ENCODE measurements at regions not wholly inside any gene's neighbourhood (a gene's known extent, or its start where the extent isn't known, plus 50 kb on each side); places are given as distances from the start of the nearest gene placed in this dataset.

GRCh38 chr7:16265863-16266458, 155.4 kb downstream of the CRPPA start:
- Histone ChIP-seq H2BK20ac (ENCODE audit: low read depth, low read length) (no peak overlapping the region), H3K9ac (ENCODE audit: low read depth, low read length) (no peak overlapping the region), H3K4me2 (ENCODE audit: low read depth, low read length) (no peak overlapping the region), H3K4me1 (ENCODE audit: control insufficient read depth, insufficient read depth, low read length) (no peaks in the 10 kb centered on the region), H3K9me3 (ENCODE audit: control insufficient read depth, insufficient read depth, low read length) (no peaks in the 10 kb centered on the region), H3K56ac (ENCODE audit: extremely low read depth, insufficient read depth, low read length) (no peak overlapping the region), H3K27ac (ENCODE audit: insufficient read depth, low read length) (no peak overlapping the region), H2AFZ (replicated peaks; ENCODE audit: low read length, poor library complexity) (no peak overlapping the region), H2BK120ac (ENCODE audit: low read depth, low read length) (no peak overlapping the region), H2AK5ac (ENCODE audit: low read depth, low read length) (no peak overlapping the region), H4K20me1 (ENCODE audit: insufficient read depth, low read length) (no peaks in the 10 kb centered on the region), H3K23ac (ENCODE audit: low read depth, low read length) (no peak overlapping the region), H3K9me1 (ENCODE audit: insufficient read depth, low read length) (no peaks in the 10 kb centered on the region), H3K14ac (replicated peaks; ENCODE audit: low read depth, low read length) (no peak overlapping the region), H3K4ac (ENCODE audit: low read depth, low read length) (no peak overlapping the region), H2BK5ac (ENCODE audit: low read depth, low read length, poor library complexity, severe bottlenecking) (no peak overlapping the region), H4K91ac (ENCODE audit: insufficient read depth, low read depth, low read length) (no peak overlapping the region), H3K27me3 (ENCODE audit: control insufficient read depth, insufficient read depth, low read length) (no peaks in the 10 kb centered on the region), H4K5ac (ENCODE audit: low read depth, low read length) (no peak overlapping the region), H3K18ac (ENCODE audit: low read depth, low read length) (no peak overlapping the region), H2BK15ac (ENCODE audit: low read depth, low read length) (no peak overlapping the region), H3K79me1 (ENCODE audit: low read depth in 1 of 2, low read length in 2 of 2) (no peaks in the 10 kb centered on the region), H3K36me3 (ENCODE audit: control insufficient read depth, insufficient read depth, low read length) (no peaks in the 10 kb centered on the region), H3K4me3 (ENCODE audit: insufficient read depth, low read depth, low read length) (no peak overlapping the region), H2AK9ac (replicated peaks; ENCODE audit: low read depth, low read length, poor library complexity) (no peak overlapping the region), H4K8ac (ENCODE audit: low read depth in 2 of 2, low read length in 2 of 2) (no peak overlapping the region)
- in situ Hi-C loops (cut with MboI; ENCODE audit: low sequenced_read_pairs) (no loop called here), intact Hi-C loops (cut with micrococcal nuclease) (no loop called here), dilution Hi-C loops (cut with HindIII; ENCODE audit: low sequenced_read_pairs, unreplicated experiment) (no loop called here)
- ChIA-PET POLR2A (ENCODE audit: unreplicated experiment) (no interaction called here), CTCF (interaction anchor here (0.6 kb wide), 1 partner anchor 29 kb away, joined by 3 read pairs; no protein-coding TSS in a partner anchor)
- ATAC-seq (ENCODE audit: low read depth) (no peak), DNase-seq (no peak)
- BruUV-seq (replicated peaks), result no TSS peak
- TF ChIP-seq NFE2L2 (IDR thresholded peaks at IDR 0.05; ENCODE audit: low read depth, low read length) (no peak), CTCF (conservative IDR thresholded peaks at IDR 0.05; ENCODE audit: low read depth, low read length) (no peak), FOS (IDR thresholded peaks at IDR 0.05; ENCODE audit: low read depth, low read length) (no peak), SMC3 (IDR thresholded peaks at IDR 0.05; ENCODE audit: low read depth, low read length) (no peak), BHLHE40 (IDR thresholded peaks at IDR 0.05; ENCODE audit: low read depth, low read length) (no peak), CHD1 (IDR thresholded peaks at IDR 0.05; ENCODE audit: low read depth, low read length) (no peak), MXI1 (IDR thresholded peaks at IDR 0.05; ENCODE audit: borderline replicate concordance, low read depth, low read length) (no peak), CEBPB (IDR thresholded peaks at IDR 0.05; ENCODE audit: low read depth, low read length) (no peak), POLR2A (IDR thresholded peaks at IDR 0.05; ENCODE audit: low read depth, low read length) (no peak), MAZ (IDR thresholded peaks at IDR 0.05; ENCODE audit: borderline replicate concordance, low read depth, low read length) (no peak), RAD21 (IDR thresholded peaks at IDR 0.05; ENCODE audit: low read length) (no peak), RCOR1 (IDR thresholded peaks at IDR 0.05; ENCODE audit: insufficient replicate concordance, low read length) (no peak), MAFK (IDR thresholded peaks at IDR 0.05; ENCODE audit: low read depth, low read length) (no peak), RFX5 (IDR thresholded peaks at IDR 0.05; ENCODE audit: low read depth, low read length) (no peak)
- TF ChIP-seq, protein P1, sequence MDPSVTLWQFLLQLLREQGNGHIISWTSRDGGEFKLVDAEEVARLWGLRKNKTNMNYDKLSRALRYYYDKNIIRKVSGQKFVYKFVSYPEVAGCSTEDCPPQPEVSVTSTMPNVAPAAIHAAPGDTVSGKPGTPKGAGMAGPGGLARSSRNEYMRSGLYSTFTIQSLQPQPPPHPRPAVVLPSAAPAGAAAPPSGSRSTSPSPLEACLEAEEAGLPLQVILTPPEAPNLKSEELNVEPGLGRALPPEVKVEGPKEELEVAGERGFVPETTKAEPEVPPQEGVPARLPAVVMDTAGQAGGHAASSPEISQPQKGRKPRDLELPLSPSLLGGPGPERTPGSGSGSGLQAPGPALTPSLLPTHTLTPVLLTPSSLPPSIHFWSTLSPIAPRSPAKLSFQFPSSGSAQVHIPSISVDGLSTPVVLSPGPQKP (IDR thresholded peaks at IDR 0.05; ENCODE audit: borderline replicate concordance, low read depth, low read length), result no peak
- TF ChIP-seq, protein P2, sequence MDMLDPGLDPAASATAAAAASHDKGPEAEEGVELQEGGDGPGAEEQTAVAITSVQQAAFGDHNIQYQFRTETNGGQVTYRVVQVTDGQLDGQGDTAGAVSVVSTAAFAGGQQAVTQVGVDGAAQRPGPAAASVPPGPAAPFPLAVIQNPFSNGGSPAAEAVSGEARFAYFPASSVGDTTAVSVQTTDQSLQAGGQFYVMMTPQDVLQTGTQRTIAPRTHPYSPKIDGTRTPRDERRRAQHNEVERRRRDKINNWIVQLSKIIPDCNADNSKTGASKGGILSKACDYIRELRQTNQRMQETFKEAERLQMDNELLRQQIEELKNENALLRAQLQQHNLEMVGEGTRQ (IDR thresholded peaks at IDR 0.05; ENCODE audit: low read depth, low read length), result no peak
- WGBS, 2 experiments (ENCODE audit: extremely low coverage in 2 of 2, insufficient read length in 1 of 2), result no CpG with 5 or more reads among the region's 3 CpGs
